ENCODE measurements at regions not wholly inside any gene's neighbourhood (a gene's known extent, or its start where the extent isn't known, plus 50 kb on each side); places are given as distances from the start of the nearest gene placed in this dataset.
"Not testable (repeated sequence)": the region's sequence is repeated elsewhere in the genome, so short reads cannot be mapped to it uniquely, and the experiment has no call there.

DNA sequence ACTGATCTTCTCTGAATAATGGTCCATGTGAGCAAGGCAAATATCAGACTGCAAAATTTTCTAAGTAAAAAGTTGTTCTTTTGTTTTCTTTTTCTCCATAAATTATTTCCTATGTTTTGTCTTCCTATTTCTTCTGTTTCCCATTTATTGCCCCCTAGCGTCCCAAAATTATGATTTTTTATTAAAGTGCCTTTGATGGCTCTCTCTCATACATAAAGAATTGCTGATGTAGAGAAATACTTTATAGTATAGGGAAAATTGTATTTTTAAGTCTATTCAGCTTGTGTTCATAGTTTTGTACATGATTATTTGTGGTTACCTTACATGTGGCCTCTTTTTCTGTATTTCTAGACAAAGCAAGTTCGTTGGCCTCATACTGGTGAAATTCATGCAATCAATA is 1031.2 kb downstream of the EFNA5 start:
- no peaks in the 10 kb centered on the region for H3K4me1 Mint-ChIP-seq
- peaks cover 4% of the 10 kb centered on the region for H3K9me3 Mint-ChIP-seq
- DNase-seq: no peak
- no peak overlapping the region for H3K27ac Mint-ChIP-seq
- TF ChIP-seq, protein P1, sequence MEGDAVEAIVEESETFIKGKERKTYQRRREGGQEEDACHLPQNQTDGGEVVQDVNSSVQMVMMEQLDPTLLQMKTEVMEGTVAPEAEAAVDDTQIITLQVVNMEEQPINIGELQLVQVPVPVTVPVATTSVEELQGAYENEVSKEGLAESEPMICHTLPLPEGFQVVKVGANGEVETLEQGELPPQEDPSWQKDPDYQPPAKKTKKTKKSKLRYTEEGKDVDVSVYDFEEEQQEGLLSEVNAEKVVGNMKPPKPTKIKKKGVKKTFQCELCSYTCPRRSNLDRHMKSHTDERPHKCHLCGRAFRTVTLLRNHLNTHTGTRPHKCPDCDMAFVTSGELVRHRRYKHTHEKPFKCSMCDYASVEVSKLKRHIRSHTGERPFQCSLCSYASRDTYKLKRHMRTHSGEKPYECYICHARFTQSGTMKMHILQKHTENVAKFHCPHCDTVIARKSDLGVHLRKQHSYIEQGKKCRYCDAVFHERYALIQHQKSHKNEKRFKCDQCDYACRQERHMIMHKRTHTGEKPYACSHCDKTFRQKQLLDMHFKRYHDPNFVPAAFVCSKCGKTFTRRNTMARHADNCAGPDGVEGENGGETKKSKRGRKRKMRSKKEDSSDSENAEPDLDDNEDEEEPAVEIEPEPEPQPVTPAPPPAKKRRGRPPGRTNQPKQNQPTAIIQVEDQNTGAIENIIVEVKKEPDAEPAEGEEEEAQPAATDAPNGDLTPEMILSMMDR (IDR thresholded peaks at IDR 0.05): no peak
- no peak overlapping the region for H3K4me3 Mint-ChIP-seq
- no peaks in the 10 kb centered on the region for H3K27me3 Mint-ChIP-seq (ENCODE audit: low read depth, poor library complexity)
- H3K36me3 Mint-ChIP-seq (ENCODE audit: low read depth): no peaks in the 10 kb centered on the region

DNA sequence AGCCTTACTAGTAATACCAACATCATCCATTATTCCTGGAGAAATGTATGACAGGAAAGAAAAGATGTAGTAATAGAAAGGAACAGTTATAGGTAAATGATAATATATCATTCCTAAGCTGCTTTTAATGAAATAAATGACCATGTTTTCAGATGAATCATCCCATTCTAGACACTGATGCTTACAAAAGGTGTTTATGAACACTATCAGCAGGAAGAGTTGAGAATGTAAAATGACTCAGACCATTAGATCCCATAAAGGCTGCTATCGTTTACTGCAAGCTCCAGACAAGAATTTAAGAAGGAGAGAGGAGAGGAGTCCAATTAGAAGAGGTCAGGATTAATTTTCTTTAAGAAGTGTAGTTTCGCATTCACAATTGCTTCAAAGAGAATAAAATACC is 1033.5 kb downstream of the EFNA5 start:
- H3K27ac Mint-ChIP-seq: no peak overlapping the region
- TF ChIP-seq, protein P1 (IDR thresholded peaks at IDR 0.05): no peak
- H3K4me3 Mint-ChIP-seq: no peak overlapping the region
- H3K4me1 Mint-ChIP-seq: no peaks in the 10 kb centered on the region
- H3K27me3 Mint-ChIP-seq (ENCODE audit: low read depth, poor library complexity): no peaks in the 10 kb centered on the region
- no peaks in the 10 kb centered on the region for H3K36me3 Mint-ChIP-seq (ENCODE audit: low read depth)
- DNase-seq: no peak
- peaks cover 4% of the 10 kb centered on the region for H3K9me3 Mint-ChIP-seq

DNA sequence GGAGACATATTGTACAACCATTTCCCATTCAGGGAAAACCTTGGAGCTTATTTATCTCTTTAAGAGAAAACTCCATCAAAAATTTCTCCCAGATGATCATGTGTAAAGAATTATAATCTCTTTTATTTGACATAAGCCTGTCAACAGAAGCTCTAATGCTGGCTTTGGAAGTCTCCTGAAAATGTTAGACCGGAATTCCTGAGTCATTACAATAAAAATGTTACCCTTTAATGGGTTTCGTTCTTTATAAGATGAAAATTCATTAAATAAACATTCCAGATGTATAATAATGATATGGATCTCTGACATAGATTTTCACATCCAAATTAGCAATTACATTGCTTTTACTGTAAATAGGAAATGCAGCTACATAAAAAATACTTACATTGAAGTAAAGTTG is 1036.4 kb downstream of the EFNA5 start:
- TF ChIP-seq, protein P1 (IDR thresholded peaks at IDR 0.05): no peak
- H3K27me3 Mint-ChIP-seq (ENCODE audit: low read depth, poor library complexity): peaks cover 2% of the 10 kb centered on the region
- no peaks in the 10 kb centered on the region for H3K36me3 Mint-ChIP-seq (ENCODE audit: low read depth)
- no peak overlapping the region for H3K4me3 Mint-ChIP-seq
- no peak overlapping the region for H3K27ac Mint-ChIP-seq
- no peak for DNase-seq
- peaks cover 4% of the 10 kb centered on the region for H3K9me3 Mint-ChIP-seq
- no peaks in the 10 kb centered on the region for H3K4me1 Mint-ChIP-seq

DNA sequence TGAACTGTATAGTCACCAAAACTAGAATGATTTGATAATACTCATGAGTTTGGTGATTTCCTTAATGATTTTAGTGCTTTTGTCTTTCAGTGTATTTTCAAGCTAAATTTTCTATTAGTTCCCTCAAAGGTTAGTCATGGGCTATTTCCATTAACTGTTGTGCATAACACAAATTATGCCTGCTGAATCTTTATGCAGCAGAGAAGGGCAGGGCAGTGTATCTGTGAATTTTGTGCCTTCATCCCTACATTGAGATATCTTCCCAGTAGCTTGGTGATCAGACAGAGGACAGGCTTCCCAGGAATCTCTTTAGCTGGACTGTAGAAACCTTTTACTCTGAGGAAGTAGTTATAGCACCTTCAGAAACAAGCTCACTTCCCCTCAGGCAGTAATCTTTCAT is 1036.9 kb downstream of the EFNA5 start:
- no peak overlapping the region for H3K27ac Mint-ChIP-seq
- H3K4me1 Mint-ChIP-seq: no peaks in the 10 kb centered on the region

DNA sequence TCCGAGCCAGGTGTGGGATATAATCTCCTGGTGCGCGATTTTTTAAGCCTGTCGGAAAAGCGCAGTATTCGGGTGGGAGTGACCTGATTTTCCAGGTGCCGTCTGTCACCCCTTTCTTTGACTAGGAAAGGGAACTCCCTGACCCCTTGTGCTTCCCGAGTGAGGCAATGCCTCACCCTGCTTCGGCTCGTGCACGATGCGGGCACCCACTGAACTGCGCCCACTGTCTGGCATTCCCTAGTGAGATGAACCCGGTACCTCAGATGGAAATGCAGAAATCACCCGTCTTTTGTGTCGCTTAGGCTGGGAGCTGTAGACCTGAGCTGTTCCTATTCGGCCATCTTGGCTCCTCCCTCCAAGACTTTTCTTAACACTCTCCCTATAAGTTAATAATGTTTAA is 1042.3 kb downstream of the EFNA5 start:
- H3K27ac Mint-ChIP-seq; DNase-seq; H3K4me3 Mint-ChIP-seq; H3K27me3 Mint-ChIP-seq (ENCODE audit: low read depth, poor library complexity); H3K4me1 Mint-ChIP-seq: not testable (repeated sequence)
- H3K9me3 Mint-ChIP-seq: peaks cover 19% of the 10 kb centered on the region
- H3K36me3 Mint-ChIP-seq (ENCODE audit: low read depth): peaks cover 10% of the 10 kb centered on the region

More for the DNA sequence above, 1036.9 kb downstream of the EFNA5 start:
- Mint-ChIP-seq H3K4me3 (no peak overlapping the region), H3K36me3 (ENCODE audit: low read depth) (peaks cover 2% of the 10 kb centered on the region), H3K9me3 (peaks cover 6% of the 10 kb centered on the region), H3K27me3 (ENCODE audit: low read depth, poor library complexity) (peaks cover 3% of the 10 kb centered on the region)
- TF ChIP-seq, protein P1 (IDR thresholded peaks at IDR 0.05): no peak
- no peak for DNase-seq

DNA sequence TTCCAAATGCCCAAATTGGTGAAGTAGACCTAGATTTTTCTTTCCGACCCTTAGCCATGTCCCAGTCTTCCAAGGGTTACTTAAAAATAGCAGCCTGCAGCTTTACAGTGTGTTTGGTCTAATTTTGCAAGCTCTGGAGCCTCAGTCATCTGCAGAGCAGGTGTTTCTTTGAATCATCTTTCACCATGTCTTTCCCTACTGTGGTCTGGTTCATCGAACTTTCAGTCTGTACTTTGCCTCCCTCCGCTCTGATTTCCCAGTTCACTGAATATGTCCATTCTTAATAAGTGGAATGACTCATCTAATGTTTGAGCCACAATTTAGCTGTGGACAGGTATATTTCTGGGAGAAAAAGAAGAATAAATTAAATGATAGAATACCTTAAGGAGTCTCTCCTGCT is 1060.7 kb downstream of the EFNA5 start:
- Mint-ChIP-seq H3K4me3 (no peak overlapping the region), H3K27ac (no peak overlapping the region), H3K4me1 (no peaks in the 10 kb centered on the region), H3K9me3 (no peaks in the 10 kb centered on the region), H3K36me3 (ENCODE audit: low read depth) (no peaks in the 10 kb centered on the region), H3K27me3 (ENCODE audit: low read depth, poor library complexity) (peaks cover 3% of the 10 kb centered on the region)
- no peak for DNase-seq
- TF ChIP-seq, protein P1 (IDR thresholded peaks at IDR 0.05): no peak

Data from nephron progenitor cell (in vitro differentiated cells).